MM.1S (cell line): ENCODE measurements at regions not wholly inside any gene's neighbourhood (a gene's known extent, or its start where the extent isn't known, plus 50 kb on each side); places are given as distances from the start of the nearest gene placed in this dataset.

ENCODE experiments used
- EZH2 ChIP-seq: fragments of 300-600 bp; sonication (generic); optimal IDR thresholded peaks from 2 replicates; pipeline ENCODE3; 2017; ENCODE audit warnings: low read depth, mild to moderate bottlenecking, antibody characterized with exemption, low read length, mixed read lengths
- TF ChIP-seq, protein P1 (sequence below): fragments of 300-600 bp; sonication (generic); IDR thresholded peaks from 2 replicates; pipeline ENCODE4 v1.5.1; 2016; ENCODE audit warnings: antibody characterized with exemption, low read length, mixed read lengths

DNA sequence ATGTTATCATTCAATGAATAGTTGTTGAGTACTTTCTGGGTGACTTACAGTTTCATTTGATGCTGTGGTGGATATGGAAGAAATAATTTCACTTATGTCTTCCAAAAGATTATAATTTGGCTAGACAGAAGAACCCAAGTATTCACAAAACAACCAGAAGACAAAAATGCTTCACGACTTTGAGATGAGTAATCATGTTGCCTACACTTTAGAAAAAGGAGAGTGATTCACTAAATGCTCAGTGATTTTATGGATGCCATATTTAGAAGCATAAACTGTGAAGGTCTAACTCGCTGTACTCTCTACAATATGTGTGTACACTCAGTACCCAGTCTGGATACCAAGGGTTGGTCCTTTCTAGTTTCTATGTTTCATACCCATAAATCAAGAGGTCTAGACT, 101.3 kb upstream of the E2F7 start:
- TF ChIP-seq EZH2: no peak
- TF ChIP-seq, protein P1, sequence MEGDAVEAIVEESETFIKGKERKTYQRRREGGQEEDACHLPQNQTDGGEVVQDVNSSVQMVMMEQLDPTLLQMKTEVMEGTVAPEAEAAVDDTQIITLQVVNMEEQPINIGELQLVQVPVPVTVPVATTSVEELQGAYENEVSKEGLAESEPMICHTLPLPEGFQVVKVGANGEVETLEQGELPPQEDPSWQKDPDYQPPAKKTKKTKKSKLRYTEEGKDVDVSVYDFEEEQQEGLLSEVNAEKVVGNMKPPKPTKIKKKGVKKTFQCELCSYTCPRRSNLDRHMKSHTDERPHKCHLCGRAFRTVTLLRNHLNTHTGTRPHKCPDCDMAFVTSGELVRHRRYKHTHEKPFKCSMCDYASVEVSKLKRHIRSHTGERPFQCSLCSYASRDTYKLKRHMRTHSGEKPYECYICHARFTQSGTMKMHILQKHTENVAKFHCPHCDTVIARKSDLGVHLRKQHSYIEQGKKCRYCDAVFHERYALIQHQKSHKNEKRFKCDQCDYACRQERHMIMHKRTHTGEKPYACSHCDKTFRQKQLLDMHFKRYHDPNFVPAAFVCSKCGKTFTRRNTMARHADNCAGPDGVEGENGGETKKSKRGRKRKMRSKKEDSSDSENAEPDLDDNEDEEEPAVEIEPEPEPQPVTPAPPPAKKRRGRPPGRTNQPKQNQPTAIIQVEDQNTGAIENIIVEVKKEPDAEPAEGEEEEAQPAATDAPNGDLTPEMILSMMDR: no peak
